Activated naive CD8-positive, alpha-beta T cell (primary cell): ENCODE measurements at regions not wholly inside any gene's neighbourhood (a gene's known extent, or its start where the extent isn't known, plus 50 kb on each side); places are given as distances from the start of the nearest gene placed in this dataset.

Experiments
- H3K27ac Mint-ChIP-seq: one replicate; pipeline ENCODE4 v1.8.0; 2021; ENCODE audit warnings: mixed read lengths
- H3K27me3 Mint-ChIP-seq: one replicate; pipeline ENCODE4 v1.8.0; 2021; ENCODE audit warnings: mixed read lengths
- H3K36me3 Mint-ChIP-seq: one replicate; pipeline ENCODE4 v1.8.0; 2021; ENCODE audit warnings: mixed read lengths
- H3K4me1 Mint-ChIP-seq: one replicate; pipeline ENCODE4 v1.8.0; 2021; ENCODE audit warnings: low read depth, mixed read lengths
- H3K4me3 Mint-ChIP-seq: one replicate; pipeline ENCODE4 v1.8.0; 2021; ENCODE audit warnings: mild to moderate bottlenecking, mixed read lengths
- H3K9me3 Mint-ChIP-seq: one replicate; pipeline ENCODE4 v1.8.0; 2021; ENCODE audit warnings: low read depth, mixed read lengths

GRCh38 chr3:104648823-104649222, 717.9 kb upstream of the ALCAM start:
- H3K4me1 Mint-ChIP-seq, result no peaks in the 10 kb centered on the region
- no peak overlapping the region for H3K27ac Mint-ChIP-seq
- H3K27me3 Mint-ChIP-seq, result no peaks in the 10 kb centered on the region
- no peak overlapping the region for H3K4me3 Mint-ChIP-seq
- no peaks in the 10 kb centered on the region for H3K36me3 Mint-ChIP-seq
- no peaks in the 10 kb centered on the region for H3K9me3 Mint-ChIP-seq

GRCh38 chr3:104669083-104669482, 697.6 kb upstream of the ALCAM start:
- no peak overlapping the region for H3K4me3 Mint-ChIP-seq
- no peak overlapping the region for H3K27ac Mint-ChIP-seq
- H3K36me3 Mint-ChIP-seq, result no peaks in the 10 kb centered on the region
- no peaks in the 10 kb centered on the region for H3K4me1 Mint-ChIP-seq
- H3K27me3 Mint-ChIP-seq, result no peaks in the 10 kb centered on the region
- no peaks in the 10 kb centered on the region for H3K9me3 Mint-ChIP-seq

DNA sequence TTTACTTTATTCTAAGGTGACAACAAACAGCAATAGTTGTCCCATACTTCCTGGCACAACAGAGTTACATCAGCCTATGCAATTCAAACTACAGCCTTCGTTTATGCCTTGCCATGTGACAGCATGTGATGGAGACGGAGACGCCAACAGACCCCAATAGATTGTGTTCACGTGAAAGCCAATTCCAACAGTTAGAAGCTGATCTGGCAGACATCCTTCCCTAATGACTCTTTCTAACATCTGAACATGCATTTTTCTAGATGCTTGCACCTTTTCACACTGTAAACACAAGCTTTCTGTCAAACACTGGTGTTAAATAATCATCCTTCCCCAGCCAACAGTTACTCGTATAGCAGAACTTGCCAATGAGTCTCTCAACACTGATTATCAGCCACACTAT, 694.4 kb upstream of the ALCAM start:
- no peaks in the 10 kb centered on the region for H3K4me1 Mint-ChIP-seq
- no peak overlapping the region for H3K27ac Mint-ChIP-seq
- no peak overlapping the region for H3K4me3 Mint-ChIP-seq
- H3K27me3 Mint-ChIP-seq, result no peaks in the 10 kb centered on the region
- H3K36me3 Mint-ChIP-seq, result no peaks in the 10 kb centered on the region
- no peaks in the 10 kb centered on the region for H3K9me3 Mint-ChIP-seq

DNA sequence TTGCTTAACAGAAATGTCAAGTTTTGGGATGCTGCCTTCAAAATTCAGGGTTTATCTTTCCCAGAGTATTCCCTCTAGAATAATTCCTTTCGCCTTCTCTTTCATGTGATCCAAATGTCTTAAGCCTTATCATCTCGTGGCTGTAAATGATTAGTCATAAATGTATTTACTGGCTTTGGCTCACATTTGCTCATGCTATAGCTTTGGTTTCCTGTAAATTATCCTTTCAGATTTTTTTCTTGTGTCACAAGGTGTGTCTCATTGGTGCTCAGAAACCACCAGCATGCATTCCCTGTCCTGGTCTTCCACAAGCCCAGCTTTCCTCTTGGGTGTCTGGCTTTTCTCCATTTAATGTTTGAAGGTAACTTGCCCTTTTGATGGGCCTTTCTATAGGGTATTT, 692.7 kb upstream of the ALCAM start:
- H3K4me1 Mint-ChIP-seq, result no peaks in the 10 kb centered on the region
- no peak overlapping the region for H3K27ac Mint-ChIP-seq
- no peaks in the 10 kb centered on the region for H3K9me3 Mint-ChIP-seq
- H3K4me3 Mint-ChIP-seq, result no peak overlapping the region
- H3K27me3 Mint-ChIP-seq, result no peaks in the 10 kb centered on the region
- no peaks in the 10 kb centered on the region for H3K36me3 Mint-ChIP-seq

GRCh38 chr3:104676241-104676640, 690.5 kb upstream of the ALCAM start:
- Mint-ChIP-seq H3K4me3 (no peak overlapping the region), H3K9me3 (peaks cover 5% of the 10 kb centered on the region), H3K27ac (no peak overlapping the region), H3K36me3 (no peaks in the 10 kb centered on the region), H3K4me1 (no peaks in the 10 kb centered on the region), H3K27me3 (no peaks in the 10 kb centered on the region)

- H3K4me1 Mint-ChIP-seq, result no peaks in the 10 kb centered on the region
- H3K4me3 Mint-ChIP-seq, result no peak overlapping the region
- peaks cover 5% of the 10 kb centered on the region for H3K9me3 Mint-ChIP-seq
- H3K36me3 Mint-ChIP-seq, result no peaks in the 10 kb centered on the region
- H3K27ac Mint-ChIP-seq, result no peak overlapping the region
- no peaks in the 10 kb centered on the region for H3K27me3 Mint-ChIP-seq
Measured at GRCh38 chr3:104677932-104678331, 688.8 kb upstream of the ALCAM start.

DNA sequence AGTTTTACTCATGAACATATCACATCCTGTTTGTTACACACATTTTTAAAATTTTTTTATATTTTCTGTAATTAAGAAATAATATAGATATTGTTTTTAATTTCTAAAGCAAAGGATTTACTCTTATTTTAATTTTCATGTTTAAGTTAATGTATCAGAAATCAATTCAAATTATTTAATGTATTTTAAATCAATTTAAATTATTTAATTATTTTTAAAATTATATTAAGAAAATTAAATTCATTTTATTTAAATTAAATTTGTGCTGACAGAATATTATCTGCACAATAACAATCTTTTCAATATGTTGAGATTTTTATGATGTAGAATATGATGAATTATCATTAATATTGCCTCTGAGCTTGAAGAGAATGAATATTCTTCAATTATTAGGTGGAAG, 681.2 kb upstream of the ALCAM start:
- H3K9me3 Mint-ChIP-seq, result peaks cover 7% of the 10 kb centered on the region
- no peaks in the 10 kb centered on the region for H3K4me1 Mint-ChIP-seq
- no peak overlapping the region for H3K27ac Mint-ChIP-seq
- no peaks in the 10 kb centered on the region for H3K27me3 Mint-ChIP-seq
- H3K4me3 Mint-ChIP-seq, result no peak overlapping the region
- no peaks in the 10 kb centered on the region for H3K36me3 Mint-ChIP-seq

DNA sequence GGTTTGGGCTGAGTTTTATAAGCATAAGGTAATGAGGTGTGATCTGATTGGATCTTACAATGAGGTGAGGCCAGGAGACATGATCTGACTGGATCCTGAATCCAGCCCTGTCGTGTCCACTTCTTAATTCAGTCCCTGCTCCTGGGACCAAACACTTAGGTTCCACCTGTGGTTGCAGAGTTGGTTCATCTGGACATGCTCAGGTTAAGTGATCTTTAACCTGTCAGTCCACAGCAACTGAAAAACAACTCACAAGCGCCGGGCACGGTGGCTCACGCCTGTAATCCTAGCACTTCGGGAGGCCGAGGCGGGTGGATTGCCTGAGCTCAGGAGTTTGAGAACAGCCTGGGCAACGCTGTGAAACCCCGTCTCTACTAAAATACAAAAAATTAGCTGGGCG, 679.3 kb upstream of the ALCAM start:
- Mint-ChIP-seq H3K4me3 (no peak overlapping the region), H3K27me3 (no peaks in the 10 kb centered on the region), H3K27ac (no peak overlapping the region), H3K9me3 (peaks cover 4% of the 10 kb centered on the region), H3K4me1 (no peaks in the 10 kb centered on the region), H3K36me3 (no peaks in the 10 kb centered on the region)

- H3K27me3 Mint-ChIP-seq, result no peaks in the 10 kb centered on the region
- no peak overlapping the region for H3K4me3 Mint-ChIP-seq
- no peaks in the 10 kb centered on the region for H3K36me3 Mint-ChIP-seq
- H3K27ac Mint-ChIP-seq, result no peak overlapping the region
- no peaks in the 10 kb centered on the region for H3K4me1 Mint-ChIP-seq
- H3K9me3 Mint-ChIP-seq, result no peaks in the 10 kb centered on the region
Measured at GRCh38 chr3:104696470-104696869, 670.2 kb upstream of the ALCAM start.

- H3K9me3 Mint-ChIP-seq, result no peaks in the 10 kb centered on the region
- H3K4me1 Mint-ChIP-seq, result no peaks in the 10 kb centered on the region
- no peaks in the 10 kb centered on the region for H3K27me3 Mint-ChIP-seq
- H3K27ac Mint-ChIP-seq, result no peak overlapping the region
- no peaks in the 10 kb centered on the region for H3K36me3 Mint-ChIP-seq
- H3K4me3 Mint-ChIP-seq, result no peak overlapping the region
Measured at GRCh38 chr3:104711406-104711805, 655.3 kb upstream of the ALCAM start.

DNA sequence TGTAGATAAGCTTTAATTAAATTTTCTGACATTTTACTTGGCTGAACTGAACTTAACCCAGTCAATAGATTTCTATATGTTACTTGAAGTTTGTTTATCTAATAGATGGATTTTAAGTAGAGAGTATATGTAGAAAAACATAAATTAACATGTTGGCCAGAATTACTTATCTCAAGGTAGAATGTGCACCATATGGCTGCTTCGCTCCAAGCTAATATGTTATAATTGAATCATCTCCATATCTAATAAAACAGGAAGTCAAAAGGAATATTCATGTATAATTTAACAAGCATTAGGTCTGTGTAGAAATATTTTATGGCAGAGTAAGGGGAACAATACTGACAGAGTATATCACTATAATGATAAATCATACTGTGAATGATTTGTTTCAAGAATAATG, 650.7 kb upstream of the ALCAM start:
- H3K4me3 Mint-ChIP-seq, result no peak overlapping the region
- H3K4me1 Mint-ChIP-seq, result no peaks in the 10 kb centered on the region
- H3K27me3 Mint-ChIP-seq, result no peaks in the 10 kb centered on the region
- no peaks in the 10 kb centered on the region for H3K36me3 Mint-ChIP-seq
- no peaks in the 10 kb centered on the region for H3K9me3 Mint-ChIP-seq
- H3K27ac Mint-ChIP-seq, result no peak overlapping the region

DNA sequence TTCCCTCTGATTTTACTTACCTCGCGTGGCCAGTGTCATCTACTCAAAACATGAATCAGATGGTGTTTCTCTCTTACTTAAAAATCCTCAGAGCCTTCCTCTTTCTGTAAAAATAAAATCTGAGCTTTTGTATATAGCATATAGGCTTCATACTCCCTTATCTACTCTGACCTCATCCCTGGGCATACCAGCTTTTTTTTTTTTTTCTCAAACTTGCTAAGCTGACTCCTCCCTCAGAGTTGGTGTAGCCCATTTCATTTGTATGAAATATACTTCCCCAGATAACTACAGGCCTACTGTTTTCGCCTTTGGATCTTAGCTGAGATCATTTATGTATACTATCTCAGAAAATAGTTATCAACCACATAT, 648.9 kb upstream of the ALCAM start:
- no peak overlapping the region for H3K4me3 Mint-ChIP-seq
- H3K9me3 Mint-ChIP-seq, result no peaks in the 10 kb centered on the region
- H3K36me3 Mint-ChIP-seq, result no peaks in the 10 kb centered on the region
- no peaks in the 10 kb centered on the region for H3K27me3 Mint-ChIP-seq
- H3K4me1 Mint-ChIP-seq, result no peaks in the 10 kb centered on the region
- H3K27ac Mint-ChIP-seq, result no peak overlapping the region

DNA sequence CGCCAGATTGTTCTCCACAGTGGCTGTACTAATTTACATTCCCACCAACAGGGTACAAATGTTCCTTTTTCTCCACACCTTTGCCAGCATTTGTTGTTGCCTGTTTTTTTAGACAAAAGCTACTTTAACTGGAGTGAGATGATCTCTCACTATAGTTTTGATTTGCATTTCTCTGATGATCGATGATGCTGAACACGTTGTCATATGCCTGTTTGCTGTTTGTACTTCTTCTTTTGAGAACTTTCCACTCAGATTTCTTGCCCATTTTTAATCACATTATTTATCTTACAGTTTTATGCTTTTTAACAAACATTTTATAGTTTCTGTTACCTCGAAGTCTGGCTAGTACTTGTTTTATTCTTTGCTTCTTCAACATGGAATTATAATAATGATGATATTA, 643.7 kb upstream of the ALCAM start:
- Mint-ChIP-seq H3K4me1 (no peaks in the 10 kb centered on the region), H3K9me3 (no peaks in the 10 kb centered on the region), H3K4me3 (no peak overlapping the region), H3K27me3 (no peaks in the 10 kb centered on the region), H3K27ac (no peak overlapping the region), H3K36me3 (no peaks in the 10 kb centered on the region)

- Mint-ChIP-seq H3K27me3 (no peaks in the 10 kb centered on the region), H3K36me3 (no peaks in the 10 kb centered on the region), H3K4me1 (no peaks in the 10 kb centered on the region), H3K9me3 (no peaks in the 10 kb centered on the region), H3K27ac (no peak overlapping the region), H3K4me3 (no peak overlapping the region)
Measured at GRCh38 chr3:104731074-104731473, 635.6 kb upstream of the ALCAM start.

GRCh38 chr3:104734627-104735026, 632.1 kb upstream of the ALCAM start:
- Mint-ChIP-seq H3K27me3 (no peaks in the 10 kb centered on the region), H3K4me1 (no peaks in the 10 kb centered on the region), H3K36me3 (no peaks in the 10 kb centered on the region), H3K9me3 (no peaks in the 10 kb centered on the region), H3K27ac (no peak overlapping the region), H3K4me3 (no peak overlapping the region)

- H3K36me3 Mint-ChIP-seq, result no peaks in the 10 kb centered on the region
- H3K27ac Mint-ChIP-seq, result no peak overlapping the region
- no peaks in the 10 kb centered on the region for H3K9me3 Mint-ChIP-seq
- no peaks in the 10 kb centered on the region for H3K27me3 Mint-ChIP-seq
- H3K4me1 Mint-ChIP-seq, result no peaks in the 10 kb centered on the region
- H3K4me3 Mint-ChIP-seq, result no peak overlapping the region
Measured at GRCh38 chr3:104735691-104736090, 631.0 kb upstream of the ALCAM start.

DNA sequence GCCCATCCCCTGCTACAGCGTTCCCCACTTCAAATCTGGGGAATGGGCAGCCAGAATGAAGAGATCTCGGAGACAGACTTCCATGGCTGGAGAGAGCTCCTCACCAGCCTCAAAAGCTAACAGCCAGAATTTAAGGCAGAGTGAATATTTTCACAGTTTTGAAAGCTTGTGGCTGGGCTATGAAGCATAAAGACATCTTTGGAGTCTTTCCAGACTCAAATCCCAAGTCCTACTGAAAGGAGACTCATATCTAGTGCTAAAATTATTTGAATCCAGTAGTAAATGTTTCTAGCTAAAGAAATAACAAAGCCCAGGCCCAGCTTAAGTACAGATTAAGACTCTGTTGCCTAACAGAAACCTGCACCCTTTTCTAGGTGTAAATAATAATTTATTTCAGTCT, 628.4 kb upstream of the ALCAM start:
- Mint-ChIP-seq H3K4me1 (no peaks in the 10 kb centered on the region), H3K4me3 (no peak overlapping the region), H3K27me3 (no peaks in the 10 kb centered on the region), H3K27ac (no peak overlapping the region), H3K9me3 (no peaks in the 10 kb centered on the region), H3K36me3 (no peaks in the 10 kb centered on the region)
